ENCODE measurements at regions not wholly inside any gene's neighbourhood (a gene's known extent, or its start where the extent isn't known, plus 50 kb on each side); places are given as distances from the start of the nearest gene placed in this dataset.

GRCh38 chrX:122440832-122441231, 743.2 kb upstream of the GRIA3 start:
- DNase-seq = no peak

GRCh38 chrX:122441451-122441850, 742.6 kb upstream of the GRIA3 start:
- no peak for DNase-seq

GRCh38 chrX:122445466-122445865, 738.6 kb upstream of the GRIA3 start:
- DNase-seq = no peak

- no peak for DNase-seq
Observed at GRCh38 chrX:122464341-122464740, 719.7 kb upstream of the GRIA3 start.

- DNase-seq = no peak
Observed at GRCh38 chrX:122475306-122475705, 708.8 kb upstream of the GRIA3 start.

- no peak for DNase-seq
Observed at GRCh38 chrX:122500556-122500955, 683.5 kb upstream of the GRIA3 start.

- no peak for DNase-seq
Observed at GRCh38 chrX:122501652-122502051, 682.4 kb upstream of the GRIA3 start.

GRCh38 chrX:122504026-122504425, 680.1 kb upstream of the GRIA3 start:
- DNase-seq = no peak

GRCh38 chrX:122512561-122513072, 671.5 kb upstream of the GRIA3 start:
- DNase-seq = no peak

- DNase-seq = no peak
Observed at GRCh38 chrX:122517786-122518185, 666.3 kb upstream of the GRIA3 start.

- no peak for DNase-seq
Observed at GRCh38 chrX:122545778-122546177, 638.3 kb upstream of the GRIA3 start.

GRCh38 chrX:122546269-122546668, 637.8 kb upstream of the GRIA3 start:
- DNase-seq = no peak

- DNase-seq = no peak
Observed at GRCh38 chrX:122552286-122552800, 631.7 kb upstream of the GRIA3 start.

- DNase-seq = no peak
Observed at GRCh38 chrX:122555925-122556324, 628.2 kb upstream of the GRIA3 start.

- no peak for DNase-seq
Observed at GRCh38 chrX:122565952-122566351, 618.1 kb upstream of the GRIA3 start.

GRCh38 chrX:122566401-122566800, 617.7 kb upstream of the GRIA3 start:
- DNase-seq = no peak

GRCh38 chrX:122567911-122568310, 616.2 kb upstream of the GRIA3 start:
- no peak for DNase-seq

GRCh38 chrX:122572461-122572860, 611.6 kb upstream of the GRIA3 start:
- DNase-seq = no peak

- no peak for DNase-seq
Observed at GRCh38 chrX:122579036-122579435, 605.0 kb upstream of the GRIA3 start.

GRCh38 chrX:122579526-122579925, 604.6 kb upstream of the GRIA3 start:
- no peak for DNase-seq

GRCh38 chrX:122582280-122582974, 601.7 kb upstream of the GRIA3 start:
- DNase-seq = no peak

GRCh38 chrX:122582975-122583305, 601.1 kb upstream of the GRIA3 start:
- DNase-seq = no peak

- DNase-seq = no peak
Observed at GRCh38 chrX:122583551-122583950, 600.5 kb upstream of the GRIA3 start.

GRCh38 chrX:122584981-122585380, 599.1 kb upstream of the GRIA3 start:
- DNase-seq = no peak

- no peak for DNase-seq
Observed at GRCh38 chrX:122586831-122587230, 597.2 kb upstream of the GRIA3 start.
